Tibial nerve (tissue), 4 donors: ENCODE measurements at regions not wholly inside any gene's neighbourhood (a gene's known extent, or its start where the extent isn't known, plus 50 kb on each side); places are given as distances from the start of the nearest gene placed in this dataset.

ENCODE experiments used
- CTCF ChIP-seq, 5 experiments: fragments of 200-600 bp in 3 of 5; fragments of 450-650 bp in 2 of 5; sonication (generic) in 3 of 5; IDR thresholded peaks; one replicate each; pipeline ENCODE4 v1.5.1; 2016 to 2019; ENCODE audit warnings: antibody characterized with exemption in 5 of 5, mild to moderate bottlenecking in 3 of 5, moderate library complexity in 2 of 5
- EP300 ChIP-seq, 2 donors: sonication (generic); formaldehyde crosslinking; IDR thresholded peaks; one replicate each; pipeline ENCODE4 v1.6.1; 2017; ENCODE audit warnings: antibody characterized with exemption in 2 of 2, mild to moderate bottlenecking in 1 of 2
- POLR2A ChIP-seq, 2 donors: fragments of 450-650 bp; IDR thresholded peaks; one replicate each; pipeline ENCODE4 v1.6.1; 2017; ENCODE audit warnings: antibody characterized with exemption in 2 of 2, mild to moderate bottlenecking in 2 of 2, moderate library complexity in 2 of 2

GRCh38 chr19:29387586-29387985, 138.2 kb upstream of the VSTM2B start:
- TF ChIP-seq EP300 (IDR thresholded peaks at IDR 0.05) (no peak), CTCF (IDR thresholded peaks at IDR 0.05) (no peak), POLR2A (IDR thresholded peaks at IDR 0.05) (no peak)
